NB4 (cell line): ENCODE measurements at regions not wholly inside any gene's neighbourhood (a gene's known extent, or its start where the extent isn't known, plus 50 kb on each side); places are given as distances from the start of the nearest gene placed in this dataset.
A peak's percentile ranks its signal among the peaks of the same experiment; 100 is the strongest.

ENCODE experiments used
- DNase-seq: peaks from one replicate; pipeline ENCODE4 v3.0.0; 2010; ENCODE audit warnings: low read depth
- H3K4me3 ChIP-seq: one replicate; pipeline ENCODE4 v1.5.1; 2011; ENCODE audit warnings: mild to moderate bottlenecking, low read depth, low read length, moderate library complexity
- MYC ChIP-seq: IDR thresholded peaks from 2 replicates; pipeline ENCODE4 v1.6.1; 2011; ENCODE audit warnings: low read depth, low read length
- POLR2A ChIP-seq: IDR thresholded peaks from 2 replicates; pipeline ENCODE4 v1.6.1; 2011; ENCODE audit warnings: mild to moderate bottlenecking; ENCODE audit not compliant: insufficient read length; ENCODE audit errors: extremely low read depth
- TF ChIP-seq, protein P1 (sequence below): IDR thresholded peaks from one replicate; pipeline ENCODE4 v1.5.1; 2012; ENCODE audit warnings: low read depth, low read length
- TF ChIP-seq, protein P2 (sequence below): IDR thresholded peaks from 2 replicates; pipeline ENCODE4 v1.6.1; 2011; ENCODE audit warnings: low read depth, low read length

GRCh38 chr11:15783619-15784018 lies 572.7 kb downstream of the SOX6 start:
- no peak for DNase-seq
- H3K4me3 ChIP-seq = no peak overlapping the region
- TF ChIP-seq POLR2A = no peak
- TF ChIP-seq, protein P1, sequence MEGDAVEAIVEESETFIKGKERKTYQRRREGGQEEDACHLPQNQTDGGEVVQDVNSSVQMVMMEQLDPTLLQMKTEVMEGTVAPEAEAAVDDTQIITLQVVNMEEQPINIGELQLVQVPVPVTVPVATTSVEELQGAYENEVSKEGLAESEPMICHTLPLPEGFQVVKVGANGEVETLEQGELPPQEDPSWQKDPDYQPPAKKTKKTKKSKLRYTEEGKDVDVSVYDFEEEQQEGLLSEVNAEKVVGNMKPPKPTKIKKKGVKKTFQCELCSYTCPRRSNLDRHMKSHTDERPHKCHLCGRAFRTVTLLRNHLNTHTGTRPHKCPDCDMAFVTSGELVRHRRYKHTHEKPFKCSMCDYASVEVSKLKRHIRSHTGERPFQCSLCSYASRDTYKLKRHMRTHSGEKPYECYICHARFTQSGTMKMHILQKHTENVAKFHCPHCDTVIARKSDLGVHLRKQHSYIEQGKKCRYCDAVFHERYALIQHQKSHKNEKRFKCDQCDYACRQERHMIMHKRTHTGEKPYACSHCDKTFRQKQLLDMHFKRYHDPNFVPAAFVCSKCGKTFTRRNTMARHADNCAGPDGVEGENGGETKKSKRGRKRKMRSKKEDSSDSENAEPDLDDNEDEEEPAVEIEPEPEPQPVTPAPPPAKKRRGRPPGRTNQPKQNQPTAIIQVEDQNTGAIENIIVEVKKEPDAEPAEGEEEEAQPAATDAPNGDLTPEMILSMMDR = no peak
- no peak for TF ChIP-seq MYC
- TF ChIP-seq, protein P2, sequence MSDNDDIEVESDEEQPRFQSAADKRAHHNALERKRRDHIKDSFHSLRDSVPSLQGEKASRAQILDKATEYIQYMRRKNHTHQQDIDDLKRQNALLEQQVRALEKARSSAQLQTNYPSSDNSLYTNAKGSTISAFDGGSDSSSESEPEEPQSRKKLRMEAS = no peak

GRCh38 chr11:15793043-15793996 lies 563.0 kb downstream of the SOX6 start:
- TF ChIP-seq MYC (no peak), POLR2A (no peak)
- TF ChIP-seq, protein P2 = no peak
- TF ChIP-seq, protein P1 = no peak
- no peak overlapping the region for H3K4me3 ChIP-seq
- no peak for DNase-seq

DNA sequence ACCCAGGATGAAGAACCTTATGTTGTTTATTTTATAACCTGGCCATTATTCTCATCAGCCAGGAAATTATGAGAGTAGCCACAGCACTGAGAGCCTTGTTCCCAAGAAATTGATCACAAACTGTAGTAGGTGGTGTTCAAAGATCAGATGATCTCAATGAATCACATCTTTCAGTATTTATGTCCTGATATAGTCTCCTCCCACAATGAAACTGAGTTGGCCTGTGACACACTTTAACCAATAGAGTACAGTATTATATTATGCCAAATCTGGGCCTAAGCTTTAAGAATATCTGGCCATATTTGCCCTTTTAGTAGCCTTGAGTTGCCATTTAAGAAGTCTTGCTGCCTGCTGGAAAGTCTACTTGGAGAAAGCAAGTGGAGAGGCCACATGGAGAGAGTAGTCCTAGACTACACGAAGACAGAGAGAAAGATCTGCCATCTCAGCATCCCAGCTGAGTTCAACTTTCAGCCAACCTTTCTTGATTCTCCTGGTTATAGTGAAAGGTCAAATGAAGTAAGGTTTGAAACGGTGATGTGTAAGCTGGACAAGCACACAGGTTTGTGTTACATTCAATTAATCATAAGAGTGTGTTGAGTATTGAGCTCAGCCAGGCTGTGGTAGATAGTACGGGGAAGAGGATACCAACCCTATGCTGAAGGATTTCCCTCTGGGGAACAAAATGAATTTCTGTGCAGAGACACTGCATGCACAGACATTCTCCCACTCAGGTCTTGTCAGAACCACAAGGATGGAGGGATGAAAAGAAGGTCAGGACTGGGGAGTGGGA lies 561.8 kb downstream of the SOX6 start:
- DNase-seq = no peak
- TF ChIP-seq POLR2A (no peak), MYC (no peak)
- TF ChIP-seq, protein P2 = no peak
- TF ChIP-seq, protein P1 = no peak
- H3K4me3 ChIP-seq = no peak overlapping the region

DNA sequence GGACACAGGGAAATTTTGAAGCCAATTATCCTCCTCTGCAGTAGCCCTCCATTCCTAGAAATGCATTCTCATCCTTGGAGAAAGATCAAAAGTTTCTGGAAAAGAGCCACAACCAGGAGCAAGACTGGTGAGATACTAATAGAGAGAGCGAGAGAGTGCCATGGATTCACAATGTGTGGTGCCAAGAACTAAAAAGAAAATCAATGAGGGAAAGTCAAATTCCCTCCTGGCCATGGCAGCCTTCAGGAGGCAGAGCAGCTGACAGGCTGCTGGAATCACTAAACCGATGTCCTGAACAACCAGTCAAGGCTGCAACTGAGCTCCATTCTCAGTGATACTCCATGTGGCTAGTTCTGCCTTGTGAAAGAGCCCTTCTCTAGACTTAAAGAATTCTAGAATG lies 561.0 kb downstream of the SOX6 start:
- no peak for DNase-seq
- TF ChIP-seq POLR2A (no peak), MYC (no peak)
- TF ChIP-seq, protein P1 = no peak
- TF ChIP-seq, protein P2 = no peak
- no peak overlapping the region for H3K4me3 ChIP-seq

DNA sequence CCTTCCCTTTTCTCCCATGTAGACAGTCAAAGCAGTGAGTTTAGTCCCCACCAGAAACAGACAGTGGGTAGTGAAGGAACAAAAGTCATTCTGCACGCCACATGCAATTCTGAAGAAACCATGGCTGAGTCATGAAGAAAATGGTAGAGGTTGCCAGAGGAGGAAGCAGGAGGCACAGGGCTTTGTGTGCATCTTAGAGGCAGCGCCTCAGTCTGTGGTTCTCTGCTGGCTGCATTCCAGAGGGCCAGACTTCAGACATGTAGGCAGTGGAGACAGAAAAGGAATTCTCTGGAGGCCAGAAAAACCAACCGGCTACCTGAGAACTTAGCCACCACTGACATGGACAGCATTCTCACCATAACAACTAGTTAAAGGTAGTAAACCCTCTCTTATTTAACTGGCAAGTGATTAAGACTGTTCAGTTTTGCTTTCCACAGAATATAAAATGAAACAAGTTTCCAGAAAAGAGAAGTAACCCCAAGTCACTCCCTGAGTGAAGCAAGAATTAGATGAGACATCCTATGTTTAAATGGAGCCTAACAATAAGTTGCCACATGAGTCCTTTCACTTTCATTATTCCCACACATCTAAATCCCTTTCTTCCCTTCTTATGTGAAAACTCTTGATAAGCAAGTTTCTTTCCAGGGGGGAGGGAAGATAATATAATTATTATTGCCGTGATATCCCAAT lies 556.1 kb downstream of the SOX6 start:
- TF ChIP-seq, protein P2 = no peak
- TF ChIP-seq MYC (no peak), POLR2A (no peak)
- TF ChIP-seq, protein P1 = no peak
- H3K4me3 ChIP-seq = no peak overlapping the region
- DNase-seq = peak; percentile 54
